ENCODE measurements at regions not wholly inside any gene's neighbourhood (a gene's known extent, or its start where the extent isn't known, plus 50 kb on each side); places are given as distances from the start of the nearest gene placed in this dataset.

- DNase-seq (ENCODE audit: low spot score) = no peak
- Histone ChIP-seq H3K4me1 (ENCODE audit: control insufficient read depth in 2 of 2, insufficient read depth in 1 of 2, low read depth in 1 of 2, low read length in 2 of 2) (peaks cover 0 to 3% of the 10 kb centered on the region in 2 donors), H2BK120ac (ENCODE audit: low read depth, low read length) (no peak overlapping the region), H3K14ac (ENCODE audit: low read length) (no peak overlapping the region), H2AK5ac (ENCODE audit: low read depth, low read length) (no peak overlapping the region), H2BK12ac (ENCODE audit: low read length) (no peak overlapping the region), H2BK5ac (ENCODE audit: low read length) (no peak overlapping the region), H3K18ac (ENCODE audit: low read length) (no peak overlapping the region), H3K36me3 (replicated peaks in 1 of 2; ENCODE audit: control insufficient read depth in 2 of 2, insufficient read depth in 2 of 2, low read length in 2 of 2) (no peaks in the 10 kb centered on the region), H4K8ac (ENCODE audit: low read depth, low read length) (no peak overlapping the region), H3K79me1 (ENCODE audit: low read depth, low read length) (no peaks in the 10 kb centered on the region), H3K27ac (replicated peaks; ENCODE audit: low read length) (no peak overlapping the region), H3K9ac (ENCODE audit: low read depth, low read length, poor library complexity) (no peak overlapping the region), H3K4me3 (ENCODE audit: low read length in 2 of 2) (no peak overlapping the region), H3K4ac (ENCODE audit: low read length) (no peak overlapping the region), H3K4me2 (ENCODE audit: insufficient read depth, low read length, poor library complexity, severe bottlenecking) (no peak overlapping the region), H3K23ac (ENCODE audit: low read depth, low read length, poor library complexity) (no peak overlapping the region), H3K27me3 (ENCODE audit: control insufficient read depth in 3 of 3, insufficient read depth in 3 of 3, low read depth in 1 of 3, low read length in 3 of 3) (peaks cover 0 to 3% (median 0%) of the 10 kb centered on the region in 3 experiments), H2BK15ac (ENCODE audit: low read length) (no peak overlapping the region), H2AFZ (ENCODE audit: low read length) (no peak overlapping the region), H3K9me3 (replicated peaks in 1 of 2; ENCODE audit: control insufficient read depth in 2 of 2, insufficient read depth in 1 of 2, low read depth in 1 of 2, low read length in 2 of 2) (no peaks in the 10 kb centered on the region), H4K91ac (ENCODE audit: low read depth, low read length, poor library complexity) (no peak overlapping the region)
- no CpG with 5 or more reads among the region's 2 CpGs for WGBS, 2 donors (ENCODE audit: extremely low coverage in 2 of 2, insufficient read length in 2 of 2, insufficient replicate concordance in 1 of 2)
Observed at GRCh38 chr10:117911684-117912083, 135.1 kb downstream of the RAB11FIP2 start.

- Histone ChIP-seq H3K4me2 (ENCODE audit: insufficient read depth, low read length, poor library complexity, severe bottlenecking) (no peak overlapping the region), H2BK5ac (ENCODE audit: low read length) (no peak overlapping the region), H3K4ac (ENCODE audit: low read length) (no peak overlapping the region), H3K9ac (ENCODE audit: low read depth, low read length, poor library complexity) (no peak overlapping the region), H2BK15ac (ENCODE audit: low read length) (no peak overlapping the region), H2BK120ac (ENCODE audit: low read depth, low read length) (no peak overlapping the region), H3K36me3 (replicated peaks in 1 of 2; ENCODE audit: control insufficient read depth in 2 of 2, insufficient read depth in 2 of 2, low read length in 2 of 2) (no peaks in the 10 kb centered on the region), H2AFZ (ENCODE audit: low read length) (no peak overlapping the region), H3K4me1 (ENCODE audit: control insufficient read depth in 2 of 2, insufficient read depth in 1 of 2, low read depth in 1 of 2, low read length in 2 of 2) (no peaks in the 10 kb centered on the region), H3K27ac (replicated peaks; ENCODE audit: low read length) (no peak overlapping the region), H3K4me3 (ENCODE audit: low read length in 2 of 2) (no peak overlapping the region), H4K8ac (ENCODE audit: low read depth, low read length) (no peak overlapping the region), H3K23ac (ENCODE audit: low read depth, low read length, poor library complexity) (no peak overlapping the region), H3K79me1 (ENCODE audit: low read depth, low read length) (no peaks in the 10 kb centered on the region), H3K14ac (ENCODE audit: low read length) (no peak overlapping the region), H4K91ac (ENCODE audit: low read depth, low read length, poor library complexity) (no peak overlapping the region), H3K27me3 (ENCODE audit: control insufficient read depth in 3 of 3, insufficient read depth in 3 of 3, low read depth in 1 of 3, low read length in 3 of 3) (peaks cover 0 to under 1% (median 0%) of the 10 kb centered on the region in 3 experiments), H2BK12ac (ENCODE audit: low read length) (no peak overlapping the region), H3K9me3 (replicated peaks in 1 of 2; ENCODE audit: control insufficient read depth in 2 of 2, insufficient read depth in 1 of 2, low read depth in 1 of 2, low read length in 2 of 2) (no peaks in the 10 kb centered on the region), H3K18ac (ENCODE audit: low read length) (no peak overlapping the region), H2AK5ac (ENCODE audit: low read depth, low read length) (no peak overlapping the region)
- no CpG with 5 or more reads among the region's 6 CpGs for WGBS, 2 donors (ENCODE audit: extremely low coverage in 2 of 2, insufficient read length in 2 of 2, insufficient replicate concordance in 1 of 2)
- DNase-seq (ENCODE audit: low spot score) = no peak
Observed at GRCh38 chr10:117914334-117914733, 132.4 kb downstream of the RAB11FIP2 start.

- H3K9ac ChIP-seq (ENCODE audit: low read depth, low read length, poor library complexity) = no peak overlapping the region
- no peaks in the 10 kb centered on the region for H3K9me3 ChIP-seq (replicated peaks in 1 of 2; ENCODE audit: control insufficient read depth in 2 of 2, insufficient read depth in 1 of 2, low read depth in 1 of 2, low read length in 2 of 2)
- H3K27me3 ChIP-seq (ENCODE audit: control insufficient read depth in 3 of 3, insufficient read depth in 3 of 3, low read depth in 1 of 3, low read length in 3 of 3) = peaks cover 0 to 3% (median 3%) of the 10 kb centered on the region in 3 experiments
- no peak overlapping the region for H4K91ac ChIP-seq (ENCODE audit: low read depth, low read length, poor library complexity)
- H3K4me2 ChIP-seq (ENCODE audit: insufficient read depth, low read length, poor library complexity, severe bottlenecking) = no peak overlapping the region
- H3K4me1 ChIP-seq (ENCODE audit: control insufficient read depth in 2 of 2, insufficient read depth in 1 of 2, low read depth in 1 of 2, low read length in 2 of 2) = peaks cover 0 to 3% of the 10 kb centered on the region in 2 donors
- no peak overlapping the region for H2BK120ac ChIP-seq (ENCODE audit: low read depth, low read length)
- no peak overlapping the region for H3K4me3 ChIP-seq (ENCODE audit: low read length in 2 of 2)
- peaks cover 2% of the 10 kb centered on the region for H3K79me1 ChIP-seq (ENCODE audit: low read depth, low read length)
- H3K18ac ChIP-seq (ENCODE audit: low read length) = no peak overlapping the region
- no peak for DNase-seq (ENCODE audit: low spot score)
- H2BK15ac ChIP-seq (ENCODE audit: low read length) = no peak overlapping the region
- no peak overlapping the region for H2BK12ac ChIP-seq (ENCODE audit: low read length)
- H3K4ac ChIP-seq (ENCODE audit: low read length) = no peak overlapping the region
- peak overlapping the region; percentile 4 for H2AK5ac ChIP-seq (ENCODE audit: low read depth, low read length)
- H3K27ac ChIP-seq (replicated peaks; ENCODE audit: low read length) = no peak overlapping the region
- H2BK5ac ChIP-seq (ENCODE audit: low read length) = no peak overlapping the region
- H3K23ac ChIP-seq (ENCODE audit: low read depth, low read length, poor library complexity) = no peak overlapping the region
- no peak overlapping the region for H4K8ac ChIP-seq (ENCODE audit: low read depth, low read length)
- H2AFZ ChIP-seq (ENCODE audit: low read length) = no peak overlapping the region
- no CpG with 5 or more reads among the region's 3 CpGs for WGBS, 2 donors (ENCODE audit: extremely low coverage in 2 of 2, insufficient read length in 2 of 2, insufficient replicate concordance in 1 of 2)
- no peaks in the 10 kb centered on the region for H3K36me3 ChIP-seq (replicated peaks in 1 of 2; ENCODE audit: control insufficient read depth in 2 of 2, insufficient read depth in 2 of 2, low read length in 2 of 2)
- no peak overlapping the region for H3K14ac ChIP-seq (ENCODE audit: low read length)
Observed at GRCh38 chr10:117920956-117921355, 125.8 kb downstream of the RAB11FIP2 start.

- DNase-seq (ENCODE audit: low spot score) = no peak
- no peak overlapping the region for H2AFZ ChIP-seq (ENCODE audit: low read length)
- no peaks in the 10 kb centered on the region for H3K36me3 ChIP-seq (replicated peaks in 1 of 2; ENCODE audit: control insufficient read depth in 2 of 2, insufficient read depth in 2 of 2, low read length in 2 of 2)
- H3K18ac ChIP-seq (ENCODE audit: low read length) = no peak overlapping the region
- H4K8ac ChIP-seq (ENCODE audit: low read depth, low read length) = no peak overlapping the region
- peaks cover 0 to 3% of the 10 kb centered on the region in 2 donors for H3K4me1 ChIP-seq (ENCODE audit: control insufficient read depth in 2 of 2, insufficient read depth in 1 of 2, low read depth in 1 of 2, low read length in 2 of 2)
- H4K91ac ChIP-seq (ENCODE audit: low read depth, low read length, poor library complexity) = no peak overlapping the region
- no peak overlapping the region for H2BK12ac ChIP-seq (ENCODE audit: low read length)
- no peak overlapping the region for H3K27ac ChIP-seq (replicated peaks; ENCODE audit: low read length)
- H3K9ac ChIP-seq (ENCODE audit: low read depth, low read length, poor library complexity) = no peak overlapping the region
- no peak overlapping the region for H3K4me2 ChIP-seq (ENCODE audit: insufficient read depth, low read length, poor library complexity, severe bottlenecking)
- H3K9me3 ChIP-seq (replicated peaks in 1 of 2; ENCODE audit: control insufficient read depth in 2 of 2, insufficient read depth in 1 of 2, low read depth in 1 of 2, low read length in 2 of 2) = no peaks in the 10 kb centered on the region
- H3K4ac ChIP-seq (ENCODE audit: low read length) = no peak overlapping the region
- no peak overlapping the region for H2AK5ac ChIP-seq (ENCODE audit: low read depth, low read length)
- no peak overlapping the region for H3K14ac ChIP-seq (ENCODE audit: low read length)
- no CpG with 5 or more reads among the region's 11 CpGs for WGBS, 2 donors (ENCODE audit: extremely low coverage in 2 of 2, insufficient read length in 2 of 2, insufficient replicate concordance in 1 of 2)
- H2BK5ac ChIP-seq (ENCODE audit: low read length) = no peak overlapping the region
- H3K23ac ChIP-seq (ENCODE audit: low read depth, low read length, poor library complexity) = no peak overlapping the region
- H3K4me3 ChIP-seq (ENCODE audit: low read length in 2 of 2) = no peak overlapping the region
- H3K27me3 ChIP-seq (ENCODE audit: control insufficient read depth in 3 of 3, insufficient read depth in 3 of 3, low read depth in 1 of 3, low read length in 3 of 3) = peaks cover 0 to 3% (median 3%) of the 10 kb centered on the region in 3 experiments
- H3K79me1 ChIP-seq (ENCODE audit: low read depth, low read length) = peaks cover 2% of the 10 kb centered on the region
- H2BK15ac ChIP-seq (ENCODE audit: low read length) = no peak overlapping the region
- no peak overlapping the region for H2BK120ac ChIP-seq (ENCODE audit: low read depth, low read length)
Observed at GRCh38 chr10:117921421-117921820, 125.3 kb downstream of the RAB11FIP2 start.
